Stimulated activated CD8-positive, alpha-beta memory T cell treated with anti-CD3 and anti-CD28 coated beads, Interleukin-7, amount 100 ng/mL, for 4 hours (primary cell): ENCODE measurements at regions not wholly inside any gene's neighbourhood (a gene's known extent, or its start where the extent isn't known, plus 50 kb on each side); places are given as distances from the start of the nearest gene placed in this dataset.
A peak's percentile ranks its signal among the peaks of the same experiment; 100 is the strongest.
"Not testable (repeated sequence)": the region's sequence is repeated elsewhere in the genome, so short reads cannot be mapped to it uniquely, and the experiment has no call there.

Source experiments
- DNase-seq, 2 donors: peaks; one replicate each; pipeline ENCODE4 v3.0.0-alpha.2; 2020; ENCODE audit warnings: low read depth in 2 of 2

- no peak for DNase-seq
Observed at GRCh38 chr22:22121445-22121844, 123.1 kb upstream of the VPREB1 start.

- DNase-seq: no peak
Observed at GRCh38 chr22:22120160-22120559, 124.4 kb upstream of the VPREB1 start.

GRCh38 chr22:22118987-22119386 lies 125.6 kb upstream of the VPREB1 start:
- no peak for DNase-seq

GRCh38 chr22:22117864-22118544 lies 126.6 kb upstream of the VPREB1 start:
- not testable (repeated sequence) for DNase-seq

GRCh38 chr22:22116997-22117770 lies 127.4 kb upstream of the VPREB1 start:
- DNase-seq: not testable (repeated sequence)

GRCh38 chr22:22113701-22114100 lies 130.9 kb upstream of the VPREB1 start:
- DNase-seq: no peak

GRCh38 chr22:22112533-22113294 lies 130.1 kb upstream of the TOP3B start:
- no peak for DNase-seq

GRCh38 chr22:22111983-22112382 lies 129.4 kb upstream of the TOP3B start:
- DNase-seq: no peak

GRCh38 chr22:22111267-22111751 lies 128.7 kb upstream of the TOP3B start:
- peak in 1 of 2 donors; percentile 12 for DNase-seq

- no peak for DNase-seq
Observed at GRCh38 chr22:22110548-22111266, 128.1 kb upstream of the TOP3B start.

GRCh38 chr22:22109693-22110466 lies 127.3 kb upstream of the TOP3B start:
- DNase-seq: no peak

GRCh38 chr22:22106855-22107254 lies 124.3 kb upstream of the TOP3B start:
- no peak for DNase-seq

- DNase-seq: no peak
Observed at GRCh38 chr22:22105364-22105763, 122.8 kb upstream of the TOP3B start.

GRCh38 chr22:22103078-22103875 lies 120.7 kb upstream of the TOP3B start:
- no peak for DNase-seq

- no peak for DNase-seq
Observed at GRCh38 chr22:22099833-22100812, 117.5 kb upstream of the TOP3B start.

- no peak for DNase-seq
Observed at GRCh38 chr22:22099194-22099486, 116.6 kb upstream of the TOP3B start.

- DNase-seq: no peak
Observed at GRCh38 chr22:22098457-22099193, 116.0 kb upstream of the TOP3B start.

- no peak for DNase-seq
Observed at GRCh38 chr22:22097727-22098228, 115.2 kb upstream of the TOP3B start.
